Right atrium auricular region (tissue), 2 donors: ENCODE measurements at regions not wholly inside any gene's neighbourhood (a gene's known extent, or its start where the extent isn't known, plus 50 kb on each side); places are given as distances from the start of the nearest gene placed in this dataset.
A peak's percentile ranks its signal among the peaks of the same experiment; 100 is the strongest.

Source experiments
- DNase-seq: peaks from one replicate; pipeline ENCODE4 v3.0.0-alpha.2; 2019; ENCODE audit warnings: low spot score
- H3K27ac ChIP-seq, 2 donors: fragments of 200-600 bp; sonication (generic); 1 replicate in 1 of 2; 2 replicates in 1 of 2; pipeline ENCODE4 v1.5.1; 2016 to 2019
- H3K27me3 ChIP-seq, 2 donors: fragments of 200-600 bp; sonication (generic); one replicate each; pipeline versions ENCODE4 v1.5.1 to v1.6.0; 2017 to 2019
- H3K36me3 ChIP-seq: fragments of 200-600 bp; sonication (generic); one replicate; pipeline ENCODE4 v1.5.1; 2016
- H3K4me1 ChIP-seq, 2 donors: fragments of 200-600 bp; sonication (generic); one replicate each; pipeline versions ENCODE4 v1.5.1 to v1.6.0; 2017 to 2019
- H3K4me3 ChIP-seq, 2 donors: fragments of 200-600 bp; sonication (generic); 1 replicate in 1 of 2; 2 replicates in 1 of 2; pipeline ENCODE4 v1.5.1; 2017 to 2019; ENCODE audit warnings: mild to moderate bottlenecking in 1 of 2, moderate library complexity in 1 of 2
- H3K9me3 ChIP-seq, 2 donors: fragments of 200-600 bp; sonication (generic); one replicate each; pipeline ENCODE4 v1.5.1; 2019
- TF ChIP-seq, protein P1 (sequence below), 2 donors: fragments of 200-600 bp; sonication (generic); IDR thresholded peaks; one replicate each; pipeline ENCODE4 v1.5.1; 2019; ENCODE audit warnings: antibody characterized with exemption in 2 of 2

DNA sequence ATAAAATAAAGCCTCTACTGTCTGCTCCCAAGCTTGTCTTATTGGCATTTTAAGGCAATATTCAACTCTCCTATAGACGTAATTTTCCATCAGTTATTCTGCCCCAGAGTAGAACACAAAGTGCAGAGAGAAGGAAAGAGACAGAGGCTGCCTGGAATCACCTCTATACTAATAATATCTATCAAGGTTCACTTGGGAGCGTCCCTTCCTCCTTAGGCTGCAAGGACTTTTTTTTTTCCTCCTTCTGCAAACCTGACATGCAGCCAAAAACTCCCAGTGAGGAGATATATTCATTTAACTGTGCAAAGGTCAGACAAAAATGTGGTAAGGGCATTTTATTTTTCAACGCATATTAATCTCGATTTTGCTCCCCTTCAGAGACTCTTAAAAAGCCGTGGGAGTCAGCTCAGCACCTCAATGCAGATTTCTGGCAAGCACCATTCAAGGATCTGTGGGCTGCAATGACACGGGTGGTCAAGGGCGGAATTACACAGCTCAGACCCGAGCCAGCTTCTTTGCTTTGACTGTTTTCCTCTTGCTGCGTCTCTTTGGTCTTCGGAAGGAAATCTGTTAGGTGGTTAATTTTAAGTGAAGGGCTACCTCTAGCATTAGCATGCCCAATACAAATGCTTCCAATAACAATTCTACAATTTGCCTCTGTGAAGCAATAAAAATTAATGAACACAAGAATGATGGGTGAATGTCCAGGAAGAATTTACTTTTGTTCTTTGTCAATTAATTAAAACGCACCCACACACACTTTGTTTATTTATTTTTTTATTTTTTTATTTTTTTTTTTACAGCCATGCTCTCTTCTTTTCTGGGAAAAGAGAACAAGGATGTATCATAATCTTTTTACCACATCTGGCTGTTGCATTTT is 587.7 kb upstream of the GRAMD2B start:
- DNase-seq, result no peak
- H3K27ac ChIP-seq, result no peak overlapping the region
- no peaks in the 10 kb centered on the region for H3K9me3 ChIP-seq
- TF ChIP-seq, protein P1, sequence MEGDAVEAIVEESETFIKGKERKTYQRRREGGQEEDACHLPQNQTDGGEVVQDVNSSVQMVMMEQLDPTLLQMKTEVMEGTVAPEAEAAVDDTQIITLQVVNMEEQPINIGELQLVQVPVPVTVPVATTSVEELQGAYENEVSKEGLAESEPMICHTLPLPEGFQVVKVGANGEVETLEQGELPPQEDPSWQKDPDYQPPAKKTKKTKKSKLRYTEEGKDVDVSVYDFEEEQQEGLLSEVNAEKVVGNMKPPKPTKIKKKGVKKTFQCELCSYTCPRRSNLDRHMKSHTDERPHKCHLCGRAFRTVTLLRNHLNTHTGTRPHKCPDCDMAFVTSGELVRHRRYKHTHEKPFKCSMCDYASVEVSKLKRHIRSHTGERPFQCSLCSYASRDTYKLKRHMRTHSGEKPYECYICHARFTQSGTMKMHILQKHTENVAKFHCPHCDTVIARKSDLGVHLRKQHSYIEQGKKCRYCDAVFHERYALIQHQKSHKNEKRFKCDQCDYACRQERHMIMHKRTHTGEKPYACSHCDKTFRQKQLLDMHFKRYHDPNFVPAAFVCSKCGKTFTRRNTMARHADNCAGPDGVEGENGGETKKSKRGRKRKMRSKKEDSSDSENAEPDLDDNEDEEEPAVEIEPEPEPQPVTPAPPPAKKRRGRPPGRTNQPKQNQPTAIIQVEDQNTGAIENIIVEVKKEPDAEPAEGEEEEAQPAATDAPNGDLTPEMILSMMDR (IDR thresholded peaks at IDR 0.05), result peak; percentile 75 to 82
- H3K36me3 ChIP-seq, result no peaks in the 10 kb centered on the region
- no peaks in the 10 kb centered on the region for H3K27me3 ChIP-seq
- no peak overlapping the region for H3K4me3 ChIP-seq
- H3K4me1 ChIP-seq, result peaks cover 0 to 8% of the 10 kb centered on the region in 2 donors

GRCh38 chr5:125836256-125836655 is 587.0 kb upstream of the GRAMD2B start:
- no peak overlapping the region for H3K4me3 ChIP-seq
- TF ChIP-seq, protein P1 (IDR thresholded peaks at IDR 0.05), result no peak
- DNase-seq, result no peak

GRCh38 chr5:125837866-125838265 is 585.3 kb upstream of the GRAMD2B start:
- Histone ChIP-seq H3K36me3 (no peaks in the 10 kb centered on the region), H3K4me1 (peaks cover 0 to 8% of the 10 kb centered on the region in 2 donors), H3K9me3 (no peaks in the 10 kb centered on the region), H3K27ac (no peak overlapping the region), H3K27me3 (no peaks in the 10 kb centered on the region), H3K4me3 (no peak overlapping the region)
- TF ChIP-seq, protein P1 (IDR thresholded peaks at IDR 0.05), result no peak
- DNase-seq, result no peak

More at GRCh38 chr5:125836256-125836655, 587.0 kb upstream of the GRAMD2B start:
- Histone ChIP-seq H3K9me3 (no peaks in the 10 kb centered on the region), H3K4me1 (peaks cover 0 to 8% of the 10 kb centered on the region in 2 donors), H3K27ac (no peak overlapping the region), H3K27me3 (no peaks in the 10 kb centered on the region), H3K36me3 (no peaks in the 10 kb centered on the region)

- H3K27me3 ChIP-seq, result no peaks in the 10 kb centered on the region
- DNase-seq, result no peak
- TF ChIP-seq, protein P1 (IDR thresholded peaks at IDR 0.05), result no peak
- H3K4me3 ChIP-seq, result no peak overlapping the region
- no peaks in the 10 kb centered on the region for H3K36me3 ChIP-seq
- H3K27ac ChIP-seq, result no peak overlapping the region
- H3K9me3 ChIP-seq, result no peaks in the 10 kb centered on the region
- no peaks in the 10 kb centered on the region for H3K4me1 ChIP-seq
These were observed 575.6 kb upstream of the GRAMD2B start for GRCh38 chr5:125847561-125847960.

DNA sequence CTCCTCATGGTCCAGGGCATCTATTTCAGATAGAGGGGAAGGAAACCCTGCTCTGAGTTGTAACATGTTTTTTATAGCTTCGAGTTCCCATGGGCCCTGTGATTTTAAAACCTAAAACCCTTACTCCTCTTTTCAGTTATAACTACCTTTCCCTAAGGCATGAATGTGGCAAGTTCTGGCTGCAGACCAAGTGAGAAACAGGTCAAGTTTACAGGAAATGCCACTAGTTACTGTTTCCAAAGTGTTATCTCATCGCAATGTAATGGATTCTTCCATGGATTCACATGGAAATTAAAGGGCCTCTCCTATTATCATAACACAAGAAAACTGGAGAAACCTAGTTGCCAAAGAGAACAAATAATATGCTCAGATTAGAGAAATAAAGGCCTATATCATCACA is 574.5 kb upstream of the GRAMD2B start:
- no peaks in the 10 kb centered on the region for H3K9me3 ChIP-seq
- H3K4me1 ChIP-seq, result no peaks in the 10 kb centered on the region
- no peak overlapping the region for H3K27ac ChIP-seq
- no peaks in the 10 kb centered on the region for H3K36me3 ChIP-seq
- no peak for DNase-seq
- H3K4me3 ChIP-seq, result no peak overlapping the region
- H3K27me3 ChIP-seq, result no peaks in the 10 kb centered on the region
- TF ChIP-seq, protein P1 (IDR thresholded peaks at IDR 0.05), result no peak
